ENCODE measurements at regions not wholly inside any gene's neighbourhood (a gene's known extent, or its start where the extent isn't known, plus 50 kb on each side); places are given as distances from the start of the nearest gene placed in this dataset.

DNA sequence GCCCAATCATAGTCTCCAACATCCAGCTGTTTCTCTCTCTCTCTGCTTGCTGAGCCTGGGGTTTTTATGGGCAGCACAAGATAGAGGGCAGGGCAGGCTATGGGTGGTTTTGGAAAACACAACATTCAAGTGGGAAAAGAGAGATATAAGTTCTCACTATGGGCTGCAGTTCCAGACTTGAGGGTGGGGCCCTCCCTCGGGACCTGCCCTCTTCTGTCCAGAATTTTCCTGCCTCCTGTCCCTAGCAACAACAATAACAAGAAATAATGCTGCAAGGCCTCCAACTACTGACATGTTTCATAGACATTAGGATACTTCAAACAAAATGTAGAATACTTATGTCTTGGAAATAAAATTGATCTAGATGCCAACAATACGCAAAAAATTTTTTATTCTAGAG lies 107.8 kb downstream of the C18orf54 start (continued):
- TF ChIP-seq ZSCAN18 (CRISPR knock-in tag; IDR thresholded peaks at IDR 0.05) (no peak), TCF7 (CRISPR knock-in tag; IDR thresholded peaks at IDR 0.05; ENCODE audit: low read depth) (no peak), CREB1 (CRISPR knock-in tag; IDR thresholded peaks at IDR 0.05) (no peak)
- TF ChIP-seq, protein P1, sequence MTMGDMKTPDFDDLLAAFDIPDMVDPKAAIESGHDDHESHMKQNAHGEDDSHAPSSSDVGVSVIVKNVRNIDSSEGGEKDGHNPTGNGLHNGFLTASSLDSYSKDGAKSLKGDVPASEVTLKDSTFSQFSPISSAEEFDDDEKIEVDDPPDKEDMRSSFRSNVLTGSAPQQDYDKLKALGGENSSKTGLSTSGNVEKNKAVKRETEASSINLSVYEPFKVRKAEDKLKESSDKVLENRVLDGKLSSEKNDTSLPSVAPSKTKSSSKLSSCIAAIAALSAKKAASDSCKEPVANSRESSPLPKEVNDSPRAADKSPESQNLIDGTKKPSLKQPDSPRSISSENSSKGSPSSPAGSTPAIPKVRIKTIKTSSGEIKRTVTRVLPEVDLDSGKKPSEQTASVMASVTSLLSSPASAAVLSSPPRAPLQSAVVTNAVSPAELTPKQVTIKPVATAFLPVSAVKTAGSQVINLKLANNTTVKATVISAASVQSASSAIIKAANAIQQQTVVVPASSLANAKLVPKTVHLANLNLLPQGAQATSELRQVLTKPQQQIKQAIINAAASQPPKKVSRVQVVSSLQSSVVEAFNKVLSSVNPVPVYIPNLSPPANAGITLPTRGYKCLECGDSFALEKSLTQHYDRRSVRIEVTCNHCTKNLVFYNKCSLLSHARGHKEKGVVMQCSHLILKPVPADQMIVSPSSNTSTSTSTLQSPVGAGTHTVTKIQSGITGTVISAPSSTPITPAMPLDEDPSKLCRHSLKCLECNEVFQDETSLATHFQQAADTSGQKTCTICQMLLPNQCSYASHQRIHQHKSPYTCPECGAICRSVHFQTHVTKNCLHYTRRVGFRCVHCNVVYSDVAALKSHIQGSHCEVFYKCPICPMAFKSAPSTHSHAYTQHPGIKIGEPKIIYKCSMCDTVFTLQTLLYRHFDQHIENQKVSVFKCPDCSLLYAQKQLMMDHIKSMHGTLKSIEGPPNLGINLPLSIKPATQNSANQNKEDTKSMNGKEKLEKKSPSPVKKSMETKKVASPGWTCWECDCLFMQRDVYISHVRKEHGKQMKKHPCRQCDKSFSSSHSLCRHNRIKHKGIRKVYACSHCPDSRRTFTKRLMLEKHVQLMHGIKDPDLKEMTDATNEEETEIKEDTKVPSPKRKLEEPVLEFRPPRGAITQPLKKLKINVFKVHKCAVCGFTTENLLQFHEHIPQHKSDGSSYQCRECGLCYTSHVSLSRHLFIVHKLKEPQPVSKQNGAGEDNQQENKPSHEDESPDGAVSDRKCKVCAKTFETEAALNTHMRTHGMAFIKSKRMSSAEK (CRISPR knock-in tag; IDR thresholded peaks at IDR 0.05; ENCODE audit: borderline replicate concordance), result no peak
- TF ChIP-seq, protein P2, sequence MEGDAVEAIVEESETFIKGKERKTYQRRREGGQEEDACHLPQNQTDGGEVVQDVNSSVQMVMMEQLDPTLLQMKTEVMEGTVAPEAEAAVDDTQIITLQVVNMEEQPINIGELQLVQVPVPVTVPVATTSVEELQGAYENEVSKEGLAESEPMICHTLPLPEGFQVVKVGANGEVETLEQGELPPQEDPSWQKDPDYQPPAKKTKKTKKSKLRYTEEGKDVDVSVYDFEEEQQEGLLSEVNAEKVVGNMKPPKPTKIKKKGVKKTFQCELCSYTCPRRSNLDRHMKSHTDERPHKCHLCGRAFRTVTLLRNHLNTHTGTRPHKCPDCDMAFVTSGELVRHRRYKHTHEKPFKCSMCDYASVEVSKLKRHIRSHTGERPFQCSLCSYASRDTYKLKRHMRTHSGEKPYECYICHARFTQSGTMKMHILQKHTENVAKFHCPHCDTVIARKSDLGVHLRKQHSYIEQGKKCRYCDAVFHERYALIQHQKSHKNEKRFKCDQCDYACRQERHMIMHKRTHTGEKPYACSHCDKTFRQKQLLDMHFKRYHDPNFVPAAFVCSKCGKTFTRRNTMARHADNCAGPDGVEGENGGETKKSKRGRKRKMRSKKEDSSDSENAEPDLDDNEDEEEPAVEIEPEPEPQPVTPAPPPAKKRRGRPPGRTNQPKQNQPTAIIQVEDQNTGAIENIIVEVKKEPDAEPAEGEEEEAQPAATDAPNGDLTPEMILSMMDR (IDR thresholded peaks at IDR 0.05), result no peak
- TF ChIP-seq, protein P3, sequence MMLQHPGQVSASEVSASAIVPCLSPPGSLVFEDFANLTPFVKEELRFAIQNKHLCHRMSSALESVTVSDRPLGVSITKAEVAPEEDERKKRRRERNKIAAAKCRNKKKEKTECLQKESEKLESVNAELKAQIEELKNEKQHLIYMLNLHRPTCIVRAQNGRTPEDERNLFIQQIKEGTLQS (CRISPR knock-in tag; conservative IDR thresholded peaks at IDR 0.05), result no peak
- TF ChIP-seq, protein P4, sequence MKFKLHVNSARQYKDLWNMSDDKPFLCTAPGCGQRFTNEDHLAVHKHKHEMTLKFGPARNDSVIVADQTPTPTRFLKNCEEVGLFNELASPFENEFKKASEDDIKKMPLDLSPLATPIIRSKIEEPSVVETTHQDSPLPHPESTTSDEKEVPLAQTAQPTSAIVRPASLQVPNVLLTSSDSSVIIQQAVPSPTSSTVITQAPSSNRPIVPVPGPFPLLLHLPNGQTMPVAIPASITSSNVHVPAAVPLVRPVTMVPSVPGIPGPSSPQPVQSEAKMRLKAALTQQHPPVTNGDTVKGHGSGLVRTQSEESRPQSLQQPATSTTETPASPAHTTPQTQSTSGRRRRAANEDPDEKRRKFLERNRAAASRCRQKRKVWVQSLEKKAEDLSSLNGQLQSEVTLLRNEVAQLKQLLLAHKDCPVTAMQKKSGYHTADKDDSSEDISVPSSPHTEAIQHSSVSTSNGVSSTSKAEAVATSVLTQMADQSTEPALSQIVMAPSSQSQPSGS (CRISPR knock-in tag; IDR thresholded peaks at IDR 0.05; ENCODE audit: borderline replicate concordance, low read depth), result no peak

- ATAC-seq (no peak), DNase-seq (ENCODE audit: low spot score) (no peak)
- no peak overlapping the region for H3K4me3 Mint-ChIP-seq
- peaks cover 19% of the 10 kb centered on the region for H3K4me1 Mint-ChIP-seq
- ChIA-PET POLR2A (interaction anchor here (1.1 kb wide), 1 partner anchor 16 kb away, joined by 3 read pairs; no protein-coding TSS in a partner anchor), CTCF (no interaction called here)
- no peak for TF ChIP-seq KAT7 (CRISPR knock-in tag; IDR thresholded peaks at IDR 0.05; ENCODE audit: borderline replicate concordance)
- H3K27ac Mint-ChIP-seq, result no peak overlapping the region
- H3K9me3 Mint-ChIP-seq, result no peaks in the 10 kb centered on the region
- H3K36me3 Mint-ChIP-seq, result no peaks in the 10 kb centered on the region
- H3K27me3 Mint-ChIP-seq (ENCODE audit: low read depth), result no peaks in the 10 kb centered on the region
These were observed 108.7 kb downstream of the C18orf54 start for GRCh38 chr18:54466248-54467005.

DNA sequence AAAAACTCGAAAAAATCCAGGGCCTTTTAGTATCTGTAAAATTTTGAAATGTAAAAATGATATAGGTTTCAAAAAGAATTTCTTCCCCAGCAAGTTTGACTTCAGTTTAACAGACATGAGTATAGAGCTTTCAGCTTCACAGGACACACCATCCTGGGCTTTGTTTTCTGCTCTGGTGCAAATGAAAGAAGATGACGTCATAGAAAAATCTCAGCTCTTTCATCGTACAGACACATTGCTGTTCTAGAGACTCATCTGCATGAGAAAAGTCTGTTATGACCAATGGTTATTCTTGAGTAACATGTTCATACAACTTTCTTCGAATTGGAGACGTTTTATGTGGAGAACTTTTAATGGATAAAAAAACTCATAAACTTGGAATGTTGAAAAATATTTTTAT lies 111.7 kb upstream of the DYNAP start:
- Mint-ChIP-seq H3K9me3 (no peaks in the 10 kb centered on the region), H3K27ac (no peak overlapping the region), H3K27me3 (ENCODE audit: low read depth) (no peaks in the 10 kb centered on the region), H3K4me3 (no peak overlapping the region), H3K4me1 (peaks cover 11% of the 10 kb centered on the region; the same call in 1 of the 2 replicates), H3K36me3 (no peaks in the 10 kb centered on the region)
- ChIA-PET CTCF (interaction anchor here (1.2 kb wide), 1 partner anchor 35 kb away, joined by 4 read pairs; no protein-coding TSS in a partner anchor), POLR2A (no interaction called here)
- ATAC-seq (no peak), DNase-seq (ENCODE audit: low spot score) (no peak)
- TF ChIP-seq NR3C1 (CRISPR knock-in tag; conservative IDR thresholded peaks at IDR 0.05; ENCODE audit: low read depth), result no peak
- TF ChIP-seq JAZF1 (CRISPR knock-in tag; IDR thresholded peaks at IDR 0.05), result no peak
- no peak for TF ChIP-seq STAT6 (CRISPR knock-in tag; conservative IDR thresholded peaks at IDR 0.05; ENCODE audit: low read depth)
- TF ChIP-seq, protein P2 (IDR thresholded peaks at IDR 0.05), result no peak
- no peak for TF ChIP-seq USF1 (CRISPR knock-in tag; IDR thresholded peaks at IDR 0.05)

Measured in WTC11 (cell line).